NCI-H2081 treated with DMSO at 0.1 percent for 48 hours (cell line): ENCODE measurements at regions not wholly inside any gene's neighbourhood (a gene's known extent, or its start where the extent isn't known, plus 50 kb on each side); places are given as distances from the start of the nearest gene placed in this dataset.

Source experiments
- DNase-seq: peaks from one replicate; lab custom pipeline; 2025; lab: John Stamatoyannopoulos, UW

DNA sequence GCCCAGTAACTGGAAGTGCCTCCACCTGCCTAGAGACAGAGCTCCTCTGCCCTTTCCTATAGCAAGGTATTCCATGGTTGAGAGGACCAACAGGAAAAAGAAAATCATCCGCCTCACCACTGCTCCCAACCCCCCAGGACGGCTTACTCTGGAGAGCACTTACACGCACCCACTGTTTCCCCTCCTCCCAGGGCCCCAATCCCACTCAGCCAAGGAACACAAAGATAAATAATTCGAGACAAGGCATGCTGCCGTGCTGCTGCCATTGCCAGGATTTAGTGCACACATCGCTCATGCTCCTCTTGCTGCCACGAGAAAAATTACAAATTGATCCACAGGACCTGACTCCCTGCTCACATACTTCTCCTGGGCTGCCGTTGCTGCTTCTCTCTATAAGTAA lies 516.6 kb downstream of the BUD13 start:
- no peak for DNase-seq

DNA sequence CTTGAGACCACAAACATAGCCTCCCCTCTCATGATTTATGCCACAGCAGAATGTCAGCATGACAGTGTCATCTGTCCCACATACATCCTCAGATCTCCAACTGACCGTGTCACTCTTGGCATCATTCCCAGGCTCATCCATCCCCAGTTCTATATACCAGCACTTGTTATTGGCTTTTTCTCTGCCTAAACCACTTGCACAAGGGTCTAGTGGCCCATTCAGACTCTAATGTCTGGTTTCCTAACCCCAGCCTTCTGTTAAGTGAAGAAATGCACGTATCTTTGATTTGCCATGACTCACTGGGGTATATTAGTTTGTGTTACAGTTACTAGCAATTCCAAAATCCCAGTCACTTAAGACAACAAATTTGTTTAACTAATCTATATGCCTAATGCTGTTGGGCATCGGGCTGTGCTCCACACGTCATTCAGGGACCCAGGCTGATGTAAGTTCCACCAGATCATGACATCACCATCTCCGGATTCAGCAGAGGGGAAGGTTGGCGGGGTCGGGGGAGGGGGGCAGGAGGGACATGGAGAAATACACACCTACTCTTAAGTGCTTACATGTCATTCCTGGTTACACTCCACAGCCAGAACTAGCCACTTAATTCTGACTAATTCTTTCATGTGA lies 517.4 kb downstream of the BUD13 start:
- DNase-seq: no peak

DNA sequence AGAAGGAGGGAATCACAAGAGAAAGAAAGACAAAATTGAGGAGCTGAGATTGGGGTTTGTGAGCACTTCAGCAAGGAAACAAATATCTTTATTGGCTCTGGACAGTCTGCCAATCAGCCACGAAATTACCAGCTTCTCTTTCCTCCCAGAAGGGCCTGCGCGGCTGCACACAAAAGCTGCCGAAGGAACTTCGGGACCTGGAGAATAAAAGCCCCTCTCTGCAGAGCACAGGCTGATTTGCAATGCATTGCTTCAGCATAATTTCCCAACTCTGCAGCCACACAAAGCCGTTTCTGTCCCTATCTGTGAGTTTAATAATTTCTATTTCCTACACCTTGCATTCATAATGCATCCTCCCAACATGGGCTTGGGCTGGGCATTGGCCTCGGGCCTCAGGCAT lies 522.6 kb downstream of the BUD13 start:
- no peak for DNase-seq

DNA sequence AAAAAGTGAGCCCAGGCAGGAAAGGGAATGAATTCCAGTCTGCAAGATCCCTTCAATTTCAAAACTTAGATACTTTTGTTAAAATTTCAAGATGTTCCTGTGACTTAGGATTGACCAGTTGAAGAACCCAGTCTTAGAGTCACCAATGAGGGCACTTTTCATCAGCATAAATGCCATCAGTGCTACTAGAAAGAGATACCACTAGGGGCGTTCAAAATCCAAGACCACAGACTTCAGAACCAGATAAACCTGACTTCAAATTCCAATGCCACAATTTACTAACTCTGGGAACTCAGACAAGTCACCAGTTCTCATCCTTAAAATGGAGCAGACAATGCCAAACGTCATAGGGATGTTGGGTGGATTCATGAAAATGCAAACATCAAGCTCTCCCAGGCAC lies 523.2 kb downstream of the BUD13 start:
- no peak for DNase-seq

DNA sequence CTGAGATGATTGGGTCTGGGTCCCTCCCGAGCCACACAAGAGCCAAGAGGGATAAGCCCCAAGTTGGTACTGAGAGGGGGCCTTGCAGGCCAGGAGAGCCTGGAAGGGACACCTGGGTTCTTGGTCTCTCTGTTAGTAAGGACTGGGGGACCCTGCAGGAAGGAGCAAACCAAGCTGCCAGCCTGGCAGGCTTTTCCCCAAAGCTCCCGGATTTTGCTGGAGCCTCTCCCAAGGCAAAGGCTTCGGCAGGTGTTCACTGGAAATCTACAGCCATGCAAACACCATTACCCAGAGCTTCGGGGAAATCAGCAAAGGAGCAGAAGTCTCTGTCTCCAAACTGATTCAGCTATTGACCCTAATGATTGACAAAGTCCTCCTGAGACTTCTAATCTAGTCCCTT lies 527.9 kb downstream of the BUD13 start:
- no peak for DNase-seq

DNA sequence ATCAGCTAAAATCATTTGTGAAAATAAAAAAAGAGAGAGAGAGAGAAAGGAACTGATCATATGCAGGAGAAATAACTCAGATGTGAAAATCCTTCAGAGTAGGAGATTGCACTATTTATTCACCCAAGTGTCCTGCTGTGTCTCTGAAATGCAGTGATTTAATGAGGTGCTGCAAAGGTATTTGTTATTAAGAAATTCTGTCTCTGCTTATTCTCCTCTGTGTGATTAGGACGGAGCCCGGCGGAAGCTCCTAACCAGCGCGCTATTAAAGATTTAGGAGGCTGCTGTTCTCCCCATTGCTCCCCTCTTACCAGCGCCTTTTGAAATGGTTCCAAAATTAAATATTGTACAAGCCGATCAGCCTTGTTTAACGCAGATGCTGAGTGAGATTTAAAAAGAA lies 528.3 kb downstream of the BUD13 start:
- no peak for DNase-seq

DNA sequence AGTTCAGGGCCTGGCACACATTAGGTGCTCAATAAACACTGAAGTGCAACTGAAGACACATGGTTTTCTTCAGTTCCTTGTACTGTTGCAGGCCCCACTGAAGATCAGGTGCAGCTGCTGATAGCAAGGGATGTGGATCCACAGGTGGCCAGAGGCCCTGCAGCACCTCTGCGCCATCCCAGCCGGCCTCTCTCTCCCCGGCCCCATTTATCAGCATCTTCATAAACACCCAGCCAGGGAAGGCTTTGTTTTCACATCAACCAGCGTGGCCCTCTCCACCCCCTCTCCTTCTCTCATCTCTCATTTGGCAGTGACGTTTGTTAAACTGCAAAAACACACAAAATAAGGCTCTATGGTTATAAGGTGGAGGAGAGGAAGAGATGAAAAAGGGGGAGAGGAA lies 528.8 kb downstream of the BUD13 start:
- DNase-seq: no peak

DNA sequence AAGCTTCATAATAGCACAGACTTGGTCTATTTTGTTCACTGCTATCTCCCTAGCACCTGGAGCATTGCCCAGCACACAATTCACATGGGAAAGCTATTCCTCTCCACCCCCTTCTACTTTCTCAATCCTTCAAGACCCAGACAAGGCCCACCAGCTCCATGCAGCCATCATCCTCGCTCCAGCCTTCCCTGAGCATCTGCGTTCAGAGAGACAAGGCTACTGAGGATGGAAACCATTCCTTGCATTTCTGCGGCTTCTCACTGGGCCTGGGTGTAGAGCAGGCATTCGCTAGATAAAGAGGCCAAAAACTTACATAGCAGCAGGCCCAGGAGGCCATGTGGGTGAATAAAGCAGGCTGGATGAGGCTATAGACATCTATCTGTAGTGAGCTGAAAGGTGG lies 530.8 kb downstream of the BUD13 start:
- DNase-seq: no peak

DNA sequence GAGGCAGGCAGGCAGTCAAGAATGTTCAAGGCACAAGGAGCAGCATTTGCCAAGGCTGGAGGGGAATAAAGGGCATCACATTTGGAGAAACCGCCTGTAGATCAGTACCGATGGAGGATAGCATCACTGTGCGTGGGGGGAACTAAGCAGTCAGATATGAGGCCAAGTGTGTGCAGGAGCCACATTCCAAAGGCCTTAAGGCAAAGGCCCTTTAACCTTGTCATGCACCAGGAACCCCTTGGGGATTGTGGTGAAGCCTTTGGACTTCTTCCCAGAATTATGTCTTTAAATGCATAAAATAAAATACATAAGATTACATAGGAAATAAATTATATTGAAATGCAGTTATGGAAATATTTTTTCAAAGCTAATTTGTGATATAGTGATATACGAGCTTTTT lies 532.1 kb downstream of the BUD13 start:
- DNase-seq: no peak

DNA sequence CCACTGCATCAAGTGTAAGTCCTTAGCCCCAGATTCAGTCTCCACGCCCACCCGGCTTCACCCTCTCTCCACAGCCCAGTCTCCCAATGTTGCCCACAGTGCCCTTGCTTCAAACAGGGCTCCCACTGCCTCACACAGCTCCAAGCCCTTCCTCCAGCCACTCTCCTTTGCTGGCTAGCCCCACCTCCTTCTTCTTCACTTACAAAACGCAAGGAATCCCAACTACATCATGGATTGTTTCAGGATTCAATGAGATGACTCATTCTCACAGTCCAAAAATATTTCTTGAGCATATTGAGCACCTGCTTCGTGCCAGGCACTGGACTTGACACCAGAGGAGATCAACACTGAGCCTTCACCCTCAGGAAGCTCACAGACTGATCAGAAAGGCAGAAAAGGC lies 533.5 kb downstream of the BUD13 start:
- no peak for DNase-seq

DNA sequence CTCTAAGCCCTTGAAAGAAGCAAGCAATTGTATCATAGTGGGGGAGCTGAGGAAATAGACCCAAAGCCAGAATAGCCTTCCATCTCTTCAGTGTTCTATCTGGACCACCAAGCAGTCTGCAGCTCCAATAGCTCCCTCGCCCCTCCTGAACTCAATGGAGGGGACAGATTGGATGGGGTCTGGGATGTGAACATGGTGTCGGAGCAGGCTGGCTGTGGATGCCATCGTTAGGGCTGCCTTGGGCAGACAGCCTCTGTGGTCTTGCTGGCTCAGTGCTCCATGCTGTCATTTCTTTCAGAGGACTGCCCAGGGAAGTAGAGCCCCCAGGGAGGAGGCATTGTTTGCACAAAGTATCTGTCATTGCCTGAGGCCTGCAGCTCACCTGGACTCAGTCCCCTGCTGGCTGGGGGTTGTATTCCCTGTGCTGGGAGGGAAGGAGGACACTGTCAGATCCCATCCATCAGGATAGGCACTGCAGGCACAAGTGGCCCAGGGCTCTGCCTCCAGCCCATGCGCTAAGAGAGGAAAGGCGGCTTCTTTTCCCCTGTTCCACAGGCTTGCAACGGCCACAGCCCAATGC lies 537.7 kb downstream of the BUD13 start:
- DNase-seq: peak; percentile 49

DNA sequence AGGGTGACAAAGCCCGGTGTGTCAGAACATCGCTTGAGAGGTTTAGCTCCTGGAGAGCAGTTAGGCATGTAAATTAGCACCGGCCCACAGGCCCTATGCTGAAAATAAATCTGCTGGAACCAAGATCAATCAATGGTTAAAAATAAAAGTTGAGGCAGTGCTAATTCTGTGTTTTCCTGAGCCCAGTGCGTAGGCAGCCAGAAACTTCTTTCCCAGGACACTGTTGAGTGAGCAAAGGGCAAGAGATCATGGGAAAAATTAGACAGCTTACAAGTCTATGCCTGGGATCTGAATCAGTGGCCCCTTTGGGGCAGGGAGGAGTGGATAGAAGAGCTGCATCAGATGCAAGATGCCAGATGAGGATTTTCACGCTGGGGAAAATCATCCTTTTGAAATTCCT lies 539.2 kb downstream of the BUD13 start:
- DNase-seq: no peak

DNA sequence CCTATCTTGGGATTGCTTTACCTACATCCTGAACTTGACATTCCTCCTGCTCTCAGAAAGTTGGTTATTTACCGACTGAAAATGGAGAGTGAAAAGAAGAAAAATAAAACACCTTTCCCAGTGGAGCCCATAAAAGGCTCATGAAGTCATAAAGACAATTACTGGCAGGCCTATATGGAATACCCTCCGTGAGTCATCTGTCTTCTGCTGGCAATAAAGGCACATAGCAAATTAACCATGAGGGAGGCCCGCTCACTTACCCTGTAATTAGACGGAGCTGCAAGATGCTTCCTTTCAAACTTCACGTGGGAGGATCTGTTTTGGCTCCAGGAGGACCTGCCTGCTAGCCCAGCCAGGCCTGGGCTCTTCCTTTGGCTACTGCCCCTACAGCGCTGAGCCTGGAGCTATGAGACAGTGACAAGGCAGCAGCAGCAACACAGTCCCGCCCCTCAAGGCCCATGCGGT lies 540.4 kb downstream of the BUD13 start:
- DNase-seq: peak; percentile 45

DNA sequence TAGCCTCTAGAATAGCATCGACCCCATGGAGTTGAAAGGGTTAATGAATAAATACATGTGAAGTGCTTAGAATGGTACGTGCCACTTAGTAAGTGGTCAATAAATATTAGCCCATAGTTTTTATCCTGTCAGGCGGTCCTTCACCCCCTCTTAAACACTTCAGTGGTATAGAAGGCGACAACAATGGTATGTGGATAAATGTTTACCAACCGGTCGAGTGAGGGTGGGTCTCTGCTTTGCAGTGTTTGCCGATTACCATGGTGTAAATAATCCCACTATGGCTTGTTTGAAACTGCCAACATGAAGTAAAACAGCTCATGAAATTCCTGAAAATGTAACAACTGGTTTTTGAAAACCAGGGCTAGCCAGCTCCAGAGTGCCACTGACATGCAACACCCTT lies 541.2 kb downstream of the BUD13 start:
- DNase-seq: no peak

DNA sequence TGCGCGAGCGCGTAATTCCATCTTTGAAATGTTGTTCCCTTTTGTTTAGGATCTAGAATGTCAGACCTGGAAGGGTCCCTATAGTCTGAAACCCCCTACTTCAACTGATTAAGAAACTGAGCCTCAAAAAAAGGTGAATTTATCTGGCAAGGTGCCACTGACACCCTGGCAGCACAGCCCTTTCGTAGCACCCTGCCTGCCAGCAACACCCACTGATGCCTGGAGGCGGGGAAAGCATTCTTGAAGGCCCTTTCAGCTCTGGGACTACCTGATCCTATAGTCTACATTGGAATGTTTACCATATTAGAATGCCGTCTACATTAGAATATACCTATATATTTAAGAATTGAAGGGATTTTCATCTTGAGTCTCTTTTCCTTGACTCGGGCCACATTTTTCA lies 542.3 kb downstream of the BUD13 start:
- DNase-seq: no peak

DNA sequence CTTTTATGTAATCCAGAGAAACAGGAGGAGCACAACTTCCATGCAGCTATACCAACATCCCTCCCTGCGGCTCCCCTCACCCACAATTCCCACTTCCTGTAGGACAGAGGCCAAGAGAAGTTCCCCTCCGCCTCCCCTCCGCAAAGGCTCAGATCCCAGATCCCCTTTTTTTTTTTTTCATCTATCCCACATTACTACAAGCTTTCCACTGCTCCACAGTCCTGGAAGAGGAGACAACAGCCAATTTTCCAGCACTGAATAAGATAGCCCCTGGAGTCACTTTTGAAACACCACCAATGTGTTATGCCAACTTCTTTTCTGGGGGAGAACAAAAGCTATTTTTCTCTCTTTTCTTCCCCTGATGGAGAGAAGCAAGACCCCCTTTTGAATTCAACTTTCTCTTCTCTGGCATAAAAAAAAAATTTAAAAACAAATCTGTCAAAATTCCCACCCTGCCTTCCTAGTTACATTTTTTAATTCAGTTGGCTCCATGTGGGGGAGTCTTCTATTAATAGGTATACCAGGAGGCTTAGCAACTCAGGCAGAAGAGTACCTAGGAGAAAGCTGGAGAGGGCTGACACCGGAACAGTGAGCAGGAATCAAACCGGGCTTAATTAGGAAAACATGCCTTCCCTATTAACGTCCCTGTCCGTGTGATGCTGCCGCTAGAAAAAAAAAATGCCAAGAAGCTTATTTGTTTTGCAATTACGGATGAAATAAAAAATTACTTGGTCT lies 543.4 kb downstream of the BUD13 start:
- no peak for DNase-seq

DNA sequence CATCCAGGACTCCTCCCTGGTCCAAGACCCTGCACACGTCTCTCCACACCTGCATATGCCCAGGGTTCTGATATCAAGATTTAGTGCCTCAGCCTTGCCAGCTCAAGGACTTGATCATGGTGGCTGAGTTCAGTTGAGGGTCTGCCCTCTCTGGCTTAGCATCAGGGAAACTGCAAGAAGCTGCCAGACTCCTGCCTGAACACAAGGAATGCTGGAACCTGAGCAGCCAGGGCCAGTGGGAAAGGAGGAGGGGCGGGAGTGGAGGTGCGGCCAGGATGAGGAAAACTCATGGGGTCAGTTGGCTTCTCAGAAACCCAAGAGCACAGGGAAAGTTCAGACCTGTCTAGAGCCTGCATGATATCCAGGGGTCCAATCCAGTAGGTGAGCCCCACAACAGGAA lies 546.1 kb downstream of the BUD13 start:
- DNase-seq: no peak

DNA sequence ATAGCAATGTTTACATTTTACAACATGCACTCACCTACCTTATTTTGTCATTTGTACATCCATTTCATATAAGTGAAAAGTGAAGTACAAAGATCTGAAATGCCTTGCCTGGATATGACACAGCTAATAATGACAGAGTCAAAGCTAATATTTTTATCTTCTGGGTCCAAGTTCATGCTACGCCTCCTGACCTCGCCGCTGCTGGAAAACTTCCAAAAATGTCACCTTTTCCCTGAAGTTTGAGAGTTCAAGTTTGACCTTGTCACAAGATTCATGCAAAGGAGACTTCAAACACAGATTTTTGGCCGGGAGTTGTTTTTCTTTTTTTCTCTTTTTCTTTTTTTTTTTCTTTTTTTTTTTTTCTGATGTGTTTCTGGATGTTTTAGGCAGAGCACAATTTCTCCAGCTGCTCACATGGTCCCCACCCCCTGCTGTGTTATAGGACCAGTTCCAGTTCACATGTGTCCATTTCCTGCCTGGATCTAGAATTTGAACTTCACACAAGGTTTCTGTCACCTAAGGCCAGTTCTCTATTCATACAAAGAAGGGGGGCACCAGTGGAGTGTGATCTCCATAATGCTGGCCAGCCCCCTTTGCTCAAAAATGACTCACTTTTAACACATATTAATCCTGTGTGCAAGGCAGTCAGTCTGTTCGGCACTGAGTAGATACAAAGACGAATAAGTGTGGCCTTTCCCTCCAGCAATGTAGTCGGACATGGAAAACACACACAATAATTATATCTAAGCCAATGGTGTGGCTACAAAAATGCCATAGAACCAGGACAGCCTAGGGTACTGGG lies 546.8 kb downstream of the BUD13 start:
- DNase-seq: no peak

DNA sequence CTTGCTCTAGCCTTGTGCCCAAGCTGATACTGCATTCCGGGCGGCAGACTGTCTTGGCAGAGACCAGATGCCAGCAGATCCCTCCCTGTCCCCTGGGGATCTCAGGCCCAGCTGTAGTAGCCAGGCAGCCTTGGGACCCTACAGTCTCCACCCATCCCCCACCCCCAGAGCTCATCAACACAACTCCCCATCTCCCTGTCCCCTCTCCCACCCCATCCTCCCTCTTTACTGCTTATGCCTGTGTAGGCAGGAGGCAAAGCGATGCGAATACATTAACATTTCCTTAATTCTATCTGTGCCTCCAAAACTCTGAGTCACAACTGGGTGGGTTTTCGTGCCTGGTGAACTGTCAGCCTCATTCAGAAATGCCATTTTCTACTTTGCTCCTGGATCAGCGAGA lies 547.6 kb downstream of the BUD13 start:
- DNase-seq: no peak

DNA sequence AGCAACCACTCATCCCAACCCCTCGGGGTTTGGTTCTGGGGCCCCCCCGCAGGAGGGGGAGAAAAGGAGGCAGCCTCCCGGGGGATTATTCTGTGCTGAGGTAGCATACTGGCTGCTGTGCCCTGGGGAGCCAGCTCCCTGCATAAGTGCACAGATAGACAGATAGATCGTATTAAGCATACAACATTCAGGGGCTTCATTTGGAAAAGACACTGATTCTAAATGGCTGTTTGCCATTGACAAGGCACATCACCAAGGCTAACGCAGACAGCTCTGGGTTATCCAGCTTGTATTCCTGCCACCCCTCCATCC lies 547.9 kb downstream of the BUD13 start:
- DNase-seq: no peak

DNA sequence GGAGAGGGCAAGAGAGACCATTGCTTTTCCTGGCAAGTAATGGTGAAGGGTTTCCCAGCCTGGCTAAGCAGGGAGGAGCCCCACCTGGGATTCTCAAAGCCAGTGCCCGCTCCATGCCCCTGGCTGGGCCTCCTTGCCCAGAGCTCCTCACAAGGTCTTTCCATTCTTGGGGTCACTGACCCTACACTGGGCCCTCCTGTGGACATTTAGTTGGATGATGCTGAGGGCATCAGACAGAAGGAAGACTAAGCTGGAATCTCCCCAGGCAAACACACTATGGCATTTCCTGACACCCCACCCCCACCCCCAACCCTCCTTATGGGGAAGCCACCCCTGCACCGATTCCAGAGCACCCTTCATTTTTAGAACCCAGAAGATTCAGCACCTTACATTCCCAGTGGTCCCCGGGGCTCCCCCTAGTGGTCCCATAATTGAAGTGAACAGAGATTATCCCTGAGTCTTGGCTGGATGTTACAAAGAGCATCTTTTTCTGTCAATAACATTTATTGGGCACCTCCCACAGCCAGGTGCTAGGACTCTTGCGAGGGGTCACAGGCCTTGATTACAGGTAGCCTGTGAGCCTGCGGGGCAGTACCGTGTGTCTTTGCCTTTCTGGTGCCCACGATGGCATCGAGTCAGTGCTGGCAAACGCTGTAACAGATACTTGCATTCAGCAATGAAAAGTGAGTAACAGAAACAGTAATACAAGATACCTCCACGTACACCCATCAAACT lies 548.5 kb downstream of the BUD13 start:
- peak; percentile 37 for DNase-seq

DNA sequence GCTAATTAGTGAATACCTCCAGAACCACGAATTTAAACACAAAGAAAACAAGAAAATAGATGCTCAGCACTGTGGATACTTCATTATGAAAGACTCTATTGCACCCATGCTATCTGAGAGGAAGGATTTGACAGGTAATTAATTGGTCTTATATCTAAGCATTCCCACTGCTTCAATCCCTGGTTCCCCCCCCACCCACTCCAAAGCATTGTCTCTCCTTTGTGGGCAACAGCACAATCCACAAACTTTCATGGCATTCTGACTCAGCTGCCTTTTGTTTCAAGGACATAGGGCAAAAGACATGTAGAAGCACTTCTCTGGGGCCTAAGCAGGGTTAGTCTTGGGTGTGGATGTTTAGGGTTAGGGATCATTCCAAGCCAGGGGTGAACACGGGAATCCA lies 551.4 kb downstream of the BUD13 start:
- DNase-seq: no peak
